A549 (cell line): ENCODE measurements at regions not wholly inside any gene's neighbourhood (a gene's known extent, or its start where the extent isn't known, plus 50 kb on each side); places are given as distances from the start of the nearest gene placed in this dataset.
A peak's percentile ranks its signal among the peaks of the same experiment; 100 is the strongest.

Experiments
- ATAC-seq, 2 experiments: fragments of 200-7000 bp in 1 of 2; fragments of >200 bp in 1 of 2; cut with Nextera tagmentation in 1 of 2; cut with Tn5 transposase in 1 of 2; 3 replicates each; pipeline versions ENCODE4 v1.8.0 to v1.9.1; 2018 to 2020; ENCODE audit warnings: mild to moderate bottlenecking in 1 of 2, moderate library complexity in 1 of 2
- CTCF ChIA-PET: fragments of 300-600 bp; sonication (Branson Sonifier 250); formaldehyde crosslinking; extraction: SDS; loops from one replicate; lab custom pipeline; 2021; ENCODE audit warnings: antibody characterized with exemption, inconsistent platforms; lab: Yijun Ruan, JAX
- POLR2A ChIA-PET: fragments of 350-600 bp; formaldehyde crosslinking; extraction: SDS; loops from one replicate; lab custom pipeline; 2021; ENCODE audit warnings: antibody characterized with exemption, inconsistent platforms; lab: Yijun Ruan, JAX
- DNase-seq, 2 experiments: peaks; one replicate each; pipeline versions ENCODE4 v3.0.0 to v3.0.0-alpha.2; 2011 to 2016; ENCODE audit warnings: low read depth in 1 of 2, low spot score in 1 of 2
- FAIRE-seq: peaks from 2 replicates; lab custom pipeline; 2011; peaks lifted over from hg19 to GRCh38; lab: Jason Lieb, UNC
- H3K27ac ChIP-seq, 2 experiments: fragments of >200 bp; sonication (Bioruptor Twin); formaldehyde crosslinking; 3 replicates each; pipeline ENCODE4 v1.5.1; 2016 to 2017
- H3K4me1 ChIP-seq: fragments of >200 bp; sonication (Bioruptor Twin); formaldehyde crosslinking; 3 replicates; pipeline ENCODE4 v1.6.1; 2016
- H3K4me2 ChIP-seq: fragments of >200 bp; sonication (Bioruptor Twin); formaldehyde crosslinking; 3 replicates; pipeline ENCODE4 v1.6.1; 2016
- H3K4me3 ChIP-seq: fragments of >200 bp; sonication (Bioruptor Twin); formaldehyde crosslinking; 3 replicates; pipeline ENCODE4 v1.5.1; 2016
- H3K9me3 ChIP-seq: fragments of >200 bp; sonication (Bioruptor Twin); formaldehyde crosslinking; 3 replicates; pipeline ENCODE4 v1.6.1; 2016
- BCL3 ChIP-seq: fragments of >200 bp; sonication (Bioruptor Twin); formaldehyde crosslinking; IDR thresholded peaks from 3 replicates; pipeline ENCODE4 v1.6.1; 2016
- CBX8 ChIP-seq: fragments of 200-600 bp; sonication (generic); IDR thresholded peaks from 2 replicates; pipeline ENCODE4 v1.6.1; 2016
- CHD2 ChIP-seq: fragments of 150-350 bp; IDR thresholded peaks from 2 replicates; pipeline ENCODE4 v1.6.1; 2014; ENCODE audit warnings: low read length; ENCODE audit not compliant: partially characterized antibody
- CHD4 ChIP-seq: fragments of 200-600 bp; sonication (generic); IDR thresholded peaks from 2 replicates; pipeline ENCODE4 v1.6.1; 2016; ENCODE audit warnings: antibody characterized with exemption, mild to moderate bottlenecking, borderline replicate concordance
- CTCF ChIP-seq: fragments of >200 bp; sonication (Bioruptor Twin); formaldehyde crosslinking; IDR thresholded peaks from 3 replicates; pipeline ENCODE4 v1.5.1; 2016
- EHMT2 ChIP-seq: fragments of 200-600 bp; sonication (generic); IDR thresholded peaks from 2 replicates; pipeline ENCODE4 v1.6.1; 2016; ENCODE audit warnings: antibody characterized with exemption, low read depth, mild to moderate bottlenecking, moderate library complexity
- EP300 ChIP-seq, 2 experiments: fragments of >200 bp; sonication (Bioruptor Twin); formaldehyde crosslinking; IDR thresholded peaks; 2 replicates in 1 of 2; 3 replicates in 1 of 2; pipeline ENCODE4 v1.6.1; 2016 to 2017
- FOSB ChIP-seq: fragments of 250-450 bp; sonication (Bioruptor Pico); IDR thresholded peaks from 2 replicates; pipeline ENCODE4 v1.5.0; 2020; ENCODE audit warnings: mild to moderate bottlenecking, moderate library complexity
- FOSL2 ChIP-seq, 2 experiments: fragments of 450-650 bp in 1 of 2; fragments of >200 bp in 1 of 2; sonication (Bioruptor Twin) in 1 of 2; formaldehyde crosslinking; IDR thresholded peaks; 2 replicates each; pipeline versions ENCODE4 v1.5.0 to v1.6.1; 2016 to 2020; ENCODE audit warnings: mild to moderate bottlenecking in 1 of 2, moderate library complexity in 1 of 2
- HES2 ChIP-seq: fragments of >200 bp; sonication (Bioruptor Twin); formaldehyde crosslinking; IDR thresholded peaks from 2 replicates; pipeline ENCODE4 v1.6.1; 2016
- HOXA7 ChIP-seq: fragments of 250-450 bp; sonication (Bioruptor Pico); IDR thresholded peaks from 2 replicates; pipeline ENCODE4 v1.5.0; 2020; ENCODE audit warnings: mild to moderate bottlenecking, moderate library complexity
- JUNB ChIP-seq: fragments of >200 bp; sonication (Bioruptor Twin); formaldehyde crosslinking; IDR thresholded peaks from 2 replicates; pipeline ENCODE4 v1.6.1; 2016
- KDM5A ChIP-seq: fragments of 200-600 bp; sonication (generic); IDR thresholded peaks from 2 replicates; pipeline ENCODE4 v1.6.1; 2016; ENCODE audit warnings: antibody characterized with exemption, mild to moderate bottlenecking
- MAFK ChIP-seq: fragments of 450-650 bp; IDR thresholded peaks from 2 replicates; pipeline ENCODE4 v1.6.1; 2014; ENCODE audit not compliant: partially characterized antibody
- MAX ChIP-seq: IDR thresholded peaks from 2 replicates; pipeline ENCODE4 v1.6.1; 2012
- MYC ChIP-seq: IDR thresholded peaks from 2 replicates; pipeline ENCODE4 v1.6.1; 2012; ENCODE audit warnings: mild to moderate bottlenecking, inconsistent platforms, low read length, improper control_type of control experiment, borderline replicate concordance
- POLR2A ChIP-seq: IDR thresholded peaks from 2 replicates; pipeline ENCODE4 v1.6.1; 2012; ENCODE audit warnings: mild to moderate bottlenecking, low read length
- POLR2AphosphoS2 ChIP-seq: conservative IDR thresholded peaks from 2 replicates; pipeline ENCODE4 v1.6.1; 2012; ENCODE audit warnings: low read length, improper control_type of control experiment, inconsistent platforms
- RAD21 ChIP-seq, 2 experiments: fragments of >200 bp in 1 of 2; sonication (Bioruptor Twin) in 1 of 2; formaldehyde crosslinking in 1 of 2; IDR thresholded peaks in 1 of 2; conservative IDR thresholded peaks in 1 of 2; 2 replicates in 1 of 2; 3 replicates in 1 of 2; pipeline ENCODE4 v1.6.1; 2012 to 2018; ENCODE audit warnings: inconsistent platforms in 1 of 2
- RFX5 ChIP-seq: fragments of 450-650 bp; IDR thresholded peaks from 2 replicates; pipeline ENCODE4 v1.7.1; 2014; ENCODE audit warnings: antibody characterized with exemption, mild to moderate bottlenecking, moderate library complexity
- SMC3 ChIP-seq: fragments of >200 bp; sonication (Bioruptor Twin); formaldehyde crosslinking; IDR thresholded peaks from 3 replicates; pipeline ENCODE4 v1.6.1; 2018; ENCODE audit warnings: inconsistent platforms
- SREBF2 ChIP-seq: fragments of 450-650 bp; IDR thresholded peaks from 2 replicates; pipeline ENCODE4 v1.6.1; 2014; ENCODE audit warnings: mild to moderate bottlenecking, moderate library complexity
- TP53 ChIP-seq: fragments of 250-450 bp; sonication (Bioruptor Pico); IDR thresholded peaks from 2 replicates; pipeline ENCODE4 v1.5.0; 2021; ENCODE audit warnings: mild to moderate bottlenecking, moderate library complexity
- USF2 ChIP-seq: fragments of 450-650 bp; IDR thresholded peaks from 2 replicates; pipeline ENCODE4 v1.6.1; 2014; ENCODE audit warnings: antibody characterized with exemption
- ZFP36 ChIP-seq: fragments of 450-650 bp; IDR thresholded peaks from 2 replicates; pipeline ENCODE4 v1.6.1; 2014; ENCODE audit warnings: borderline replicate concordance; ENCODE audit not compliant: partially characterized antibody
- WGBS: methylation state at CpG from one replicate; pipeline ENCODE4 v1.1.6; 2017; ENCODE audit errors: missing lambda C conversion rate; 5-methylcytosine and 5-hydroxymethylcytosine counted together

GRCh38 chr12:19681007-19681406, 241.7 kb downstream of the AEBP2 start:
- Histone ChIP-seq H3K27ac (no peak overlapping the region), H3K4me2 (no peak overlapping the region), H3K4me3 (no peak overlapping the region), H3K4me1 (peaks cover 15% of the 10 kb centered on the region), H3K9me3 (no peaks in the 10 kb centered on the region)
- ATAC-seq (no peak), FAIRE-seq (no peak), DNase-seq (no peak)
- ChIA-PET POLR2A (no interaction called here), CTCF (no interaction called here)
- WGBS, result 92% methylated on average over 3 of the region's 3 CpGs
- TF ChIP-seq EHMT2 (no peak), JUNB (no peak), RFX5 (no peak), MYC (no peak), TP53 (CRISPR knock-in tag) (no peak), SMC3 (no peak), BCL3 (no peak), CHD2 (no peak), MAFK (no peak)

GRCh38 chr12:19683178-19683927, 244.1 kb downstream of the AEBP2 start:
- POLR2A ChIA-PET, result no interaction called here
- ATAC-seq, result peak; percentile 73 to 76
- peak; percentile 54 for FAIRE-seq

GRCh38 chr12:19687371-19687770, 248.1 kb downstream of the AEBP2 start:
- peak; percentile 18 for FAIRE-seq
- 33% methylated on average over 1 of the region's 1 CpG for WGBS
- no peaks in the 10 kb centered on the region for H3K9me3 ChIP-seq
- TF ChIP-seq JUNB (no peak), SMC3 (0 out of 3 replicates have a peak, but pooled peaks have one; percentile 9), RAD21 (conservative IDR thresholded peaks at IDR 0.05 in 1 of 2, IDR thresholded peaks at IDR 0.05 in 1 of 2) (peak; percentile 25 to 35; a peak in 2 of 5 replicates), CTCF (peak; percentile 19; the same call in 1 of the 3 replicates), EP300 (IDR thresholded peaks at IDR 0.05) (no peak), ZFP36 (no peak), USF2 (no peak), POLR2AphosphoS2 (no peak), KDM5A (no peak), HOXA7 (CRISPR knock-in tag) (no peak), MYC (no peak), CBX8 (no peak), MAX (no peak), SREBF2 (no peak)
- H3K4me3 ChIP-seq, result no peak overlapping the region
- no peak overlapping the region for H3K27ac ChIP-seq
- no peak for ATAC-seq
- ChIA-PET CTCF (no interaction called here), POLR2A (no interaction called here)
- no peak for DNase-seq
- no peak overlapping the region for H3K4me2 ChIP-seq
- peaks cover 15% of the 10 kb centered on the region for H3K4me1 ChIP-seq

More at GRCh38 chr12:19683178-19683927, 244.1 kb downstream of the AEBP2 start:
- Histone ChIP-seq H3K27ac (peak overlapping the region; percentile 53 to 76), H3K4me2 (peak overlapping the region; percentile 77), H3K4me3 (0 out of 3 replicates have a peak overlapping the region, but pooled peaks have one; percentile 16), H3K4me1 (peaks cover 15% of the 10 kb centered on the region), H3K9me3 (no peaks in the 10 kb centered on the region)
- WGBS, result 16% methylated on average over 7 of the region's 7 CpGs
- peak; percentile 33 to 46 for DNase-seq
- CTCF ChIA-PET, result interaction anchor here (0.9 kb wide), 1 partner anchor 9 kb away, joined by 4 read pairs; no protein-coding TSS in a partner anchor
- no peak for TF ChIP-seq POLR2A
- no peak for TF ChIP-seq CHD4
- no peak for TF ChIP-seq CHD2
- no peak for TF ChIP-seq FOSB (CRISPR knock-in tag)
- TF ChIP-seq BCL3, result no peak
- no peak for TF ChIP-seq FOSL2 (IDR thresholded peaks at IDR 0.05)
- TF ChIP-seq FOSL2 (CRISPR knock-in tag; IDR thresholded peaks at IDR 0.05), result peak; percentile 53
- no peak for TF ChIP-seq HES2
- no peak for TF ChIP-seq SREBF2
- TF ChIP-seq, all 56 proteins: peak for 1
